DOHH2 (cell line): ENCODE measurements at regions not wholly inside any gene's neighbourhood (a gene's known extent, or its start where the extent isn't known, plus 50 kb on each side); places are given as distances from the start of the nearest gene placed in this dataset.

Source experiments
- CTCF ChIP-seq: fragments of 200-600 bp; sonication (generic); IDR thresholded peaks from one replicate; pipeline ENCODE4 v1.5.1; 2014; ENCODE audit warnings: antibody characterized with exemption, mild to moderate bottlenecking, low read depth, low read length; ENCODE audit not compliant: poor library complexity, severe bottlenecking
- EZH2phosphoT487 ChIP-seq: fragments of 200-600 bp; sonication (generic); IDR thresholded peaks from 2 replicates; pipeline ENCODE4 v1.6.1; 2017; ENCODE audit warnings: borderline replicate concordance, mild to moderate bottlenecking, antibody characterized with exemption, low read length, moderate library complexity, mixed read lengths

GRCh38 chr3:88661433-88661824, 446.0 kb upstream of the EPHA3 start:
- TF ChIP-seq CTCF (no peak), EZH2phosphoT487 (no peak)
